Transverse colon (tissue), 4 donors: ENCODE measurements at regions not wholly inside any gene's neighbourhood (a gene's known extent, or its start where the extent isn't known, plus 50 kb on each side); places are given as distances from the start of the nearest gene placed in this dataset.

Experiments used
- DNase-seq: peaks from one replicate; pipeline ENCODE4 v3.0.0-alpha.2; 2019
- H3K27ac ChIP-seq, 4 donors: fragments of 200-600 bp; sonication (generic); 2 replicates each; pipeline ENCODE4 v1.5.1; 2016 to 2018; ENCODE audit warnings: inconsistent platforms in 4 of 4
- H3K27me3 ChIP-seq: fragments of 200-600 bp; sonication (generic); 2 replicates; pipeline ENCODE4 v1.5.1; 2017; ENCODE audit warnings: inconsistent platforms
- H3K36me3 ChIP-seq, 4 donors: fragments of 200-600 bp; sonication (generic); 2 replicates each; pipeline ENCODE4 v1.5.1; 2017 to 2019; ENCODE audit warnings: inconsistent platforms in 4 of 4
- H3K4me1 ChIP-seq, 4 donors: fragments of 200-600 bp; sonication (generic); 2 replicates each; pipeline ENCODE4 v1.5.1; 2017 to 2020; ENCODE audit warnings: inconsistent platforms in 4 of 4
- H3K4me3 ChIP-seq, 4 donors: fragments of 200-600 bp; sonication (generic); 1 replicate in 1 of 4; 2 replicates in 3 of 4; pipeline versions ENCODE4 v1.5.1 to v1.6.1; 2017 to 2019; ENCODE audit warnings: inconsistent platforms in 4 of 4
- H3K9me3 ChIP-seq, 2 donors: fragments of 200-600 bp; sonication (generic); 2 replicates each; pipeline ENCODE4 v1.5.1; 2017 to 2019; ENCODE audit warnings: inconsistent platforms in 2 of 2
- EP300 ChIP-seq: sonication (generic); formaldehyde crosslinking; IDR thresholded peaks from one replicate; pipeline ENCODE4 v1.6.1; 2017; ENCODE audit warnings: antibody characterized with exemption, low read depth
- POLR2A ChIP-seq: fragments of 450-650 bp; IDR thresholded peaks from one replicate; pipeline ENCODE4 v1.6.1; 2016; ENCODE audit warnings: antibody characterized with exemption, mild to moderate bottlenecking, moderate library complexity
- POLR2AphosphoS5 ChIP-seq, 3 donors: sonication (generic); formaldehyde crosslinking; IDR thresholded peaks; one replicate each; pipeline ENCODE4 v1.6.1; 2016; ENCODE audit warnings: antibody characterized with exemption in 3 of 3
- WGBS, 2 donors: methylation state at CpG; one replicate each; pipeline ENCODE4 v1.1.5; 2018; ENCODE audit warnings: low coverage in 1 of 2; 5-methylcytosine and 5-hydroxymethylcytosine counted together
- in situ Hi-C, 4 donors: fragments of 200-750 bp; cut with MboI; loops; one replicate each; pipeline versions ENCODE4 v1.15.0 to v1.15.1; 2017; ENCODE audit warnings: low sequenced_read_pairs in 3 of 4, low pct_ligation_motif_present in 1 of 4, low pct_unique_long_range_greater_than_20kb in 1 of 4
- intact Hi-C: fragments of 100-400 bp; cut with DNase I; formaldehyde crosslinking; loops from one replicate; pipeline ENCODE4 v1.15.1; 2023; ENCODE audit warnings: low total_unique reads
- TF ChIP-seq, protein P1 (sequence below), 5 experiments: fragments of 200-600 bp in 3 of 5; fragments of 450-650 bp in 2 of 5; sonication (generic) in 3 of 5; IDR thresholded peaks; 1 replicate in 2 of 5; 2 replicates in 3 of 5; pipeline ENCODE4 v1.5.1; 2016 to 2017; ENCODE audit warnings: antibody characterized with exemption in 5 of 5, inconsistent platforms in 3 of 5, mild to moderate bottlenecking in 2 of 5, moderate library complexity in 1 of 5

DNA sequence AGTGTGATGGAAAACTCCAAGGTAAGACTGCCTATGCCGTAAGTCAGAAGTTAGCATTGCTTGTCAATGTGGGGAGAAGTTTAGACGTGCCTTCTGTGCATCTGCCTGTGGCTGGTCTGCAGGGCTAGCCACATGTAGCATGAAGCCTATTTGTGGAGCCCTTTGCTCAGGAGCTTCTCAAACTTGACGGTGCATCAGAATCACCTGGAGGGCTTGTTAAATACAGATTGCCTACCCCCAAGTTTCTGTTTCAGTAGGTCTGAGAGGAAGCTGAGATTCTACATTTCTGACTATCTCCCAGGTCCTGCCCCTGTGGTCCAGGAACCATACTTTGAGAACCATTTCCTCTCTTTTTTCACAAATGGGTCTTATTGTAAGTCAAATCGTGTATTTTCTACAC lies 292.1 kb upstream of the TPM1 start:
- no peak for TF ChIP-seq EP300
- TF ChIP-seq POLR2AphosphoS5 (IDR thresholded peaks at IDR 0.05) = no peak
- TF ChIP-seq, protein P1, sequence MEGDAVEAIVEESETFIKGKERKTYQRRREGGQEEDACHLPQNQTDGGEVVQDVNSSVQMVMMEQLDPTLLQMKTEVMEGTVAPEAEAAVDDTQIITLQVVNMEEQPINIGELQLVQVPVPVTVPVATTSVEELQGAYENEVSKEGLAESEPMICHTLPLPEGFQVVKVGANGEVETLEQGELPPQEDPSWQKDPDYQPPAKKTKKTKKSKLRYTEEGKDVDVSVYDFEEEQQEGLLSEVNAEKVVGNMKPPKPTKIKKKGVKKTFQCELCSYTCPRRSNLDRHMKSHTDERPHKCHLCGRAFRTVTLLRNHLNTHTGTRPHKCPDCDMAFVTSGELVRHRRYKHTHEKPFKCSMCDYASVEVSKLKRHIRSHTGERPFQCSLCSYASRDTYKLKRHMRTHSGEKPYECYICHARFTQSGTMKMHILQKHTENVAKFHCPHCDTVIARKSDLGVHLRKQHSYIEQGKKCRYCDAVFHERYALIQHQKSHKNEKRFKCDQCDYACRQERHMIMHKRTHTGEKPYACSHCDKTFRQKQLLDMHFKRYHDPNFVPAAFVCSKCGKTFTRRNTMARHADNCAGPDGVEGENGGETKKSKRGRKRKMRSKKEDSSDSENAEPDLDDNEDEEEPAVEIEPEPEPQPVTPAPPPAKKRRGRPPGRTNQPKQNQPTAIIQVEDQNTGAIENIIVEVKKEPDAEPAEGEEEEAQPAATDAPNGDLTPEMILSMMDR (IDR thresholded peaks at IDR 0.05) = no peak
- TF ChIP-seq POLR2A = no peak
- Histone ChIP-seq H3K4me1 (no peaks in the 10 kb centered on the region), H3K27me3 (no peaks in the 10 kb centered on the region), H3K9me3 (no peaks in the 10 kb centered on the region), H3K27ac (no peak overlapping the region), H3K36me3 (peaks cover 0 to 5% (median 1%) of the 10 kb centered on the region in 4 donors), H3K4me3 (no peak overlapping the region)
- WGBS, 2 donors = 86 to 93% methylated on average over 3 to 4 of the region's 4 CpGs
- in situ Hi-C loops (no loop called here), intact Hi-C loops (no loop called here)
- DNase-seq = no peak

GRCh38 chr15:62752657-62753517 lies 289.7 kb upstream of the TPM1 start:
- intact Hi-C loops (no loop called here), in situ Hi-C loops (no loop called here)
- Histone ChIP-seq H3K27ac (no peak overlapping the region), H3K4me3 (no peak overlapping the region), H3K9me3 (no peaks in the 10 kb centered on the region), H3K27me3 (no peaks in the 10 kb centered on the region), H3K4me1 (peaks cover 0 to 5% (median 0%) of the 10 kb centered on the region in 4 donors), H3K36me3 (peaks cover 0 to 5% (median 3%) of the 10 kb centered on the region in 4 donors)
- no peak for DNase-seq
- 83 to 86% methylated on average over 4 to 6 of the region's 6 CpGs for WGBS, 2 donors
- TF ChIP-seq POLR2AphosphoS5 (IDR thresholded peaks at IDR 0.05) (no peak), POLR2A (no peak), EP300 (no peak)
- TF ChIP-seq, protein P1 (IDR thresholded peaks at IDR 0.05) = no peak

- intact Hi-C loops = no loop called here
- Histone ChIP-seq H3K9me3 (no peaks in the 10 kb centered on the region), H3K4me1 (peaks cover 0 to 11% (median 0%) of the 10 kb centered on the region in 4 donors), H3K4me3 (no peak overlapping the region), H3K27me3 (no peaks in the 10 kb centered on the region), H3K36me3 (peaks cover 0 to 5% (median 3%) of the 10 kb centered on the region in 4 donors), H3K27ac (no peak overlapping the region)
- no peak for TF ChIP-seq EP300
- no peak for TF ChIP-seq POLR2A
- TF ChIP-seq, protein P1 (IDR thresholded peaks at IDR 0.05) = no peak
- TF ChIP-seq POLR2AphosphoS5 (IDR thresholded peaks at IDR 0.05) = no peak
- no peak for DNase-seq
- in situ Hi-C loops = no loop called here
- WGBS, 2 donors = 96% methylated on average over 4 of the region's 4 CpGs; no CpG with 5 or more reads in 1 of the 2 donors
Measured at GRCh38 chr15:62753518-62754221, 288.9 kb upstream of the TPM1 start.

- Histone ChIP-seq H3K36me3 (peaks cover 0 to 5% (median 3%) of the 10 kb centered on the region in 4 donors), H3K4me1 (peaks cover 0 to 15% (median 0%) of the 10 kb centered on the region in 4 donors), H3K4me3 (no peak overlapping the region), H3K27ac (no peak overlapping the region), H3K9me3 (no peaks in the 10 kb centered on the region), H3K27me3 (no peaks in the 10 kb centered on the region)
- WGBS, 2 donors = 80 to 88% methylated on average over 2 to 6 of the region's 6 CpGs
- intact Hi-C loops (no loop called here), in situ Hi-C loops (no loop called here)
- no peak for TF ChIP-seq EP300
- TF ChIP-seq, protein P1 (IDR thresholded peaks at IDR 0.05) = no peak
- no peak for TF ChIP-seq POLR2A
- no peak for TF ChIP-seq POLR2AphosphoS5 (IDR thresholded peaks at IDR 0.05)
- no peak for DNase-seq
Measured at GRCh38 chr15:62756326-62756994, 286.1 kb upstream of the TPM1 start.
